ENCODE measurements at regions not wholly inside any gene's neighbourhood (a gene's known extent, or its start where the extent isn't known, plus 50 kb on each side); places are given as distances from the start of the nearest gene placed in this dataset.

DNA sequence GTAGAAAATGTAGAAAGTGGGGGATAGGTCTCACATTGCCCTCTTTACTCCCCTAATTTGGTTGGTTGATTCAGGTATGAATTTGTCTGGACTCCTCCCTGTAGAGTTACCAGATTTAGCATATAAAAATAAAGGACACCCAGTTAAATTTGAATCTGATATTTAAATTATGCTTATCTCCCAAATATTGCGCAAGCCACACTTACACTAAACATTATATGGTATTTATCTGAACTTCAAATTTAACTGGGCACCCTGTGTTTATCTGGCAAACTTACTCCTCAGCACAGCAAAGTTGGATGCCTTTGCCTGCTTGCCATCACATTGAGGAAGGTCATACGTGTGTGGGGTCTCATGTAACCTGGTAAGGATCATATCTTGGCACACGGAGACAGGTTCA is 882.4 kb upstream of the FAM98A start:
- no peaks in the 10 kb centered on the region for H3K4me1 ChIP-seq (ENCODE audit: control insufficient read depth in 4 of 4, insufficient read depth in 4 of 4, low read length in 3 of 4)
- H3K27me3 ChIP-seq (ENCODE audit: control insufficient read depth in 4 of 4, insufficient read depth in 4 of 4, low read length in 3 of 4), result no peaks in the 10 kb centered on the region
- WGBS, result 72% methylated on average over 3 of the region's 3 CpGs
- no peak overlapping the region for H3K4me3 ChIP-seq (ENCODE audit: low read depth in 1 of 3, low read length in 3 of 3)
- no peaks in the 10 kb centered on the region for H3K9me3 ChIP-seq (ENCODE audit: control insufficient read depth in 4 of 4, low read length in 3 of 4)
- DNase-seq (ENCODE audit: low spot score), result no peak
- H3K27ac ChIP-seq (ENCODE audit: low read depth in 1 of 2, low read length in 2 of 2), result no peak overlapping the region
- no peak for TF ChIP-seq GABPA (IDR thresholded peaks at IDR 0.05 in 1 of 2, conservative IDR thresholded peaks at IDR 0.05 in 1 of 2)
- TF ChIP-seq HNF4A (conservative IDR thresholded peaks at IDR 0.05), result no peak
- TF ChIP-seq CTCF (IDR thresholded peaks at IDR 0.05; ENCODE audit: low read depth, low read length, missing input control), result no peak
- TF ChIP-seq REST (IDR thresholded peaks at IDR 0.05), result no peak
- H3K9ac ChIP-seq (ENCODE audit: low read depth in 1 of 2, low read length in 2 of 2), result no peak overlapping the region
- no peaks in the 10 kb centered on the region for H3K36me3 ChIP-seq (ENCODE audit: control insufficient read depth in 4 of 4, insufficient read depth in 3 of 4, low read depth in 1 of 4, low read length in 3 of 4)

- no peak overlapping the region for H3K9ac ChIP-seq (ENCODE audit: low read depth in 1 of 2, low read length in 2 of 2)
- H3K27ac ChIP-seq (ENCODE audit: low read depth in 1 of 2, low read length in 2 of 2), result no peak overlapping the region
- H3K4me1 ChIP-seq (ENCODE audit: control insufficient read depth in 4 of 4, insufficient read depth in 4 of 4, low read length in 3 of 4), result no peaks in the 10 kb centered on the region
- H3K4me3 ChIP-seq (ENCODE audit: low read depth in 1 of 3, low read length in 3 of 3), result no peak overlapping the region
- DNase-seq (ENCODE audit: low spot score), result no peak
- TF ChIP-seq HNF4A (conservative IDR thresholded peaks at IDR 0.05) (no peak), JUND (IDR thresholded peaks at IDR 0.05) (no peak), YY1 (IDR thresholded peaks at IDR 0.05) (no peak), SP1 (IDR thresholded peaks at IDR 0.05) (no peak), HNF4G (IDR thresholded peaks at IDR 0.05) (no peak), EGR1 (IDR thresholded peaks at IDR 0.05; ENCODE audit: low read depth in 2 of 2) (no peak), RXRA (IDR thresholded peaks at IDR 0.05) (no peak), FOXA2 (IDR thresholded peaks at IDR 0.05) (no peak), ZBTB33 (IDR thresholded peaks at IDR 0.05) (no peak), FOXA1 (IDR thresholded peaks at IDR 0.05) (no peak)
- TF ChIP-seq, protein P1, sequence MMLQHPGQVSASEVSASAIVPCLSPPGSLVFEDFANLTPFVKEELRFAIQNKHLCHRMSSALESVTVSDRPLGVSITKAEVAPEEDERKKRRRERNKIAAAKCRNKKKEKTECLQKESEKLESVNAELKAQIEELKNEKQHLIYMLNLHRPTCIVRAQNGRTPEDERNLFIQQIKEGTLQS (IDR thresholded peaks at IDR 0.05), result no peak
- 68% methylated on average over 2 of the region's 2 CpGs for WGBS
- no peaks in the 10 kb centered on the region for H3K9me3 ChIP-seq (ENCODE audit: control insufficient read depth in 4 of 4, low read length in 3 of 4)
- no peaks in the 10 kb centered on the region for H3K36me3 ChIP-seq (ENCODE audit: control insufficient read depth in 4 of 4, insufficient read depth in 3 of 4, low read depth in 1 of 4, low read length in 3 of 4)
- no peaks in the 10 kb centered on the region for H3K27me3 ChIP-seq (ENCODE audit: control insufficient read depth in 4 of 4, insufficient read depth in 4 of 4, low read length in 3 of 4)
Measured at GRCh38 chr2:34480366-34480765, 881.3 kb upstream of the FAM98A start.
